HepG2 (cell line): ENCODE measurements at regions not wholly inside any gene's neighbourhood (a gene's known extent, or its start where the extent isn't known, plus 50 kb on each side); places are given as distances from the start of the nearest gene placed in this dataset.

Experiments used
- ARNT2 ChIP-seq: sonication (generic); formaldehyde crosslinking; IDR thresholded peaks from 2 replicates; pipeline ENCODE4 v1.8.0; 2022; ENCODE audit warnings: mild to moderate bottlenecking, low read depth, missing genetic modification reagents, moderate library complexity
- FOXK2 ChIP-seq: fragments of 450-650 bp; IDR thresholded peaks from 2 replicates; pipeline ENCODE4 v1.6.1; 2016
- FOXO1 ChIP-seq: sonication (generic); formaldehyde crosslinking; IDR thresholded peaks from 2 replicates; pipeline ENCODE4 v1.4.0; 2020; ENCODE audit warnings: missing genetic modification reagents
- FOXP1 ChIP-seq, 2 experiments: fragments of 450-650 bp in 1 of 2; IDR thresholded peaks; 2 replicates each; pipeline ENCODE4 v1.6.1; 2017 to 2018; ENCODE audit warnings: antibody characterized with exemption in 1 of 2
- GABPA ChIP-seq, 2 experiments: IDR thresholded peaks; 2 replicates each; pipeline ENCODE4 v1.6.1; 2011 to 2016; ENCODE audit warnings: low read depth in 2 of 2, low read length in 1 of 2, missing biosample characterization in 1 of 2, missing genetic modification characterization in 1 of 2
- KAT7 ChIP-seq: IDR thresholded peaks from 2 replicates; pipeline ENCODE4 v1.6.1; 2018; ENCODE audit warnings: borderline replicate concordance, missing compliant biosample characterization
- KMT2A ChIP-seq: sonication (generic); formaldehyde crosslinking; IDR thresholded peaks from 2 replicates; pipeline ENCODE4 v1.4.0; 2020; ENCODE audit warnings: missing genetic modification reagents
- ONECUT2 ChIP-seq: sonication (generic); formaldehyde crosslinking; IDR thresholded peaks from 2 replicates; pipeline ENCODE4 v1.4.0; 2020; ENCODE audit warnings: missing genetic modification reagents
- SNAI1 ChIP-seq: sonication (generic); formaldehyde crosslinking; IDR thresholded peaks from 2 replicates; pipeline ENCODE4 v1.5.0; 2020; ENCODE audit warnings: mild to moderate bottlenecking, missing genetic modification reagents, borderline replicate concordance
- SYNCRIP ChIP-seq: fragments of 200-400 bp; formaldehyde crosslinking; IDR thresholded peaks from 2 replicates; pipeline ENCODE4 v1.6.1; 2018; ENCODE audit warnings: mild to moderate bottlenecking, low read depth, low read length; ENCODE audit not compliant: insufficient read depth
- TBX3 ChIP-seq: fragments of 450-650 bp; IDR thresholded peaks from 2 replicates; pipeline ENCODE4 v1.6.1; 2017; ENCODE audit warnings: antibody characterized with exemption, mild to moderate bottlenecking, inconsistent platforms, borderline replicate concordance
- ZC3H13 ChIP-seq: sonication (generic); formaldehyde crosslinking; IDR thresholded peaks from 2 replicates; pipeline ENCODE4 v1.8.1; 2023; ENCODE audit warnings: mild to moderate bottlenecking, missing genetic modification reagents, moderate library complexity
- ZEB1 ChIP-seq: IDR thresholded peaks from 2 replicates; pipeline ENCODE4 v1.6.1; 2012; ENCODE audit warnings: mild to moderate bottlenecking, low read depth, inconsistent platforms; ENCODE audit not compliant: insufficient replicate concordance
- ZNF136 ChIP-seq: sonication (generic); formaldehyde crosslinking; IDR thresholded peaks from 2 replicates; pipeline ENCODE4 v1.8.1; 2022; ENCODE audit warnings: low read depth, mild to moderate bottlenecking, moderate library complexity, missing genetic modification reagents
- ZNF317 ChIP-seq: sonication (generic); formaldehyde crosslinking; IDR thresholded peaks from 2 replicates; pipeline ENCODE4 v1.5.0; 2020; ENCODE audit warnings: mild to moderate bottlenecking, missing genetic modification reagents
- ZNF512B ChIP-seq: sonication (generic); formaldehyde crosslinking; IDR thresholded peaks from 2 replicates; pipeline ENCODE4 v1.5.1; 2020; ENCODE audit warnings: missing genetic modification reagents, mild to moderate bottlenecking, borderline replicate concordance
- ZNF777 ChIP-seq: sonication (generic); formaldehyde crosslinking; IDR thresholded peaks from 2 replicates; pipeline ENCODE4 v1.4.0; 2020; ENCODE audit warnings: missing genetic modification reagents
- ZSCAN12 ChIP-seq: sonication (generic); formaldehyde crosslinking; IDR thresholded peaks from 2 replicates; pipeline ENCODE4 v1.9.0; 2021; ENCODE audit warnings: mild to moderate bottlenecking, missing genetic modification reagents
- TF ChIP-seq, protein P1 (sequence below): sonication (generic); formaldehyde crosslinking; conservative IDR thresholded peaks from 2 replicates; pipeline ENCODE4 v1.8.0; 2022; ENCODE audit warnings: mild to moderate bottlenecking, moderate library complexity, missing genetic modification reagents
- TF ChIP-seq, protein P2 (sequence below): sonication (generic); formaldehyde crosslinking; IDR thresholded peaks from 2 replicates; pipeline ENCODE4 v1.5.0; 2020; ENCODE audit warnings: missing genetic modification reagents
- TF ChIP-seq, protein P3 (sequence below): sonication (generic); formaldehyde crosslinking; conservative IDR thresholded peaks from 2 replicates; pipeline ENCODE4 v1.5.0; 2020; ENCODE audit warnings: missing genetic modification reagents

DNA sequence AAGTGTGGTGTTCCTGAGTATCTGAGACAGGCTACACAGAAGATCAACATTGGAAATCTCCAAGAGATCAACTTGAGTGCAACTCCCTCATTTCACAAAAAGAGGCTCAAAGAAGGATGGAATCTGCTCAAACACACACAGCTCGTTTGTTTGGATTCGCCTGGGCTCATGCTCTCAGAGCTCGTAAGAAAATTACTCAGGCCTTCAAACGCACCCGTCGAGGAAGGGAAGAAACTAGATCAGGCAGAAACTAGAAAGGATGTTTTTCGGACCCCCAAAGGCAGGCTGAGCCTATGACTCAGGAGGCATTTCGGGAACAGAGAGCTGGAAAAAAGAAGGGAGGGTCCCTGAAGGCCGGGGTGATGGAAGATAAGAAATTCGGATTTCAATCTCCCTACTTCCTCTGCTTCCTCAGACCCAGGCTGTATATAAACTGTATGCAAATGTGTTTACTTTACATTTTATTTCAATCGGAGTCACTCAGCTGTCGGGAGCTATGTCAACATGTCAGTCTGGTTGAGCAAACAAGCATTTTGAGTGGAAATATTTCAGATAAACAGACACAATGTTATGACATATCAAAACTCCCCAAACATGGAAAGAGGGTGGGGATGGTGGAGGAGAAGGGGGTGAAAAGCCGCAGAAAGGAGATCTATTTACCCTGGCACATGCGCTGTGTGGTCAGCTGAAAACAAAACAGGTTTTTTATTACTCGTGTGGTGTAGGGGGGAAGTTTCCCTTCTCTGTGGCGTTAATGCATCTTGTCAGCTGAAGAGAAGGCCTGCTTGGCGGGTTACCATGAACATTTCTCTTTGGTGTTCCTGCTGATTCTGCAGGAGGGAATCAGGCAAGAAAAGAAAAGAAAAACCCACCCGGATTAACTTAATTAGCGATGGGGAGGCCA lies 129.1 kb upstream of the TBX3 start (continued):
- no peak for TF ChIP-seq ZNF512B (CRISPR knock-in tag)
- TF ChIP-seq, protein P1, sequence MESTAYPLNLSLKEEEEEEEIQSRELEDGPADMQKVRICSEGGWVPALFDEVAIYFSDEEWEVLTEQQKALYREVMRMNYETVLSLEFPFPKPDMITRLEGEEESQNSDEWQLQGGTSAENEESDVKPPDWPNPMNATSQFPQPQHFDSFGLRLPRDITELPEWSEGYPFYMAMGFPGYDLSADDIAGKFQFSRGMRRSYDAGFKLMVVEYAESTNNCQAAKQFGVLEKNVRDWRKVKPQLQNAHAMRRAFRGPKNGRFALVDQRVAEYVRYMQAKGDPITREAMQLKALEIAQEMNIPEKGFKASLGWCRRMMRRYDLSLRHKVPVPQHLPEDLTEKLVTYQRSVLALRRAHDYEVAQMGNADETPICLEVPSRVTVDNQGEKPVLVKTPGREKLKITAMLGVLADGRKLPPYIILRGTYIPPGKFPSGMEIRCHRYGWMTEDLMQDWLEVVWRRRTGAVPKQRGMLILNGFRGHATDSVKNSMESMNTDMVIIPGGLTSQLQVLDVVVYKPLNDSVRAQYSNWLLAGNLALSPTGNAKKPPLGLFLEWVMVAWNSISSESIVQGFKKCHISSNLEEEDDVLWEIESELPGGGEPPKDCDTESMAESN (CRISPR knock-in tag) = no peak
- no peak for TF ChIP-seq SNAI1 (CRISPR knock-in tag)
- no peak for TF ChIP-seq ZSCAN12 (CRISPR knock-in tag)
- TF ChIP-seq ZEB1 = no peak
- TF ChIP-seq KAT7 = no peak
- no peak for TF ChIP-seq ONECUT2
- TF ChIP-seq ZNF317 (CRISPR knock-in tag) = no peak
- TF ChIP-seq TBX3 = peak; percentile 38; the same call in 1 of the 2 replicates
- TF ChIP-seq, protein P2, sequence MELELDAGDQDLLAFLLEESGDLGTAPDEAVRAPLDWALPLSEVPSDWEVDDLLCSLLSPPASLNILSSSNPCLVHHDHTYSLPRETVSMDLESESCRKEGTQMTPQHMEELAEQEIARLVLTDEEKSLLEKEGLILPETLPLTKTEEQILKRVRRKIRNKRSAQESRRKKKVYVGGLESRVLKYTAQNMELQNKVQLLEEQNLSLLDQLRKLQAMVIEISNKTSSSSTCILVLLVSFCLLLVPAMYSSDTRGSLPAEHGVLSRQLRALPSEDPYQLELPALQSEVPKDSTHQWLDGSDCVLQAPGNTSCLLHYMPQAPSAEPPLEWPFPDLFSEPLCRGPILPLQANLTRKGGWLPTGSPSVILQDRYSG (CRISPR knock-in tag) = no peak
- no peak for TF ChIP-seq ZC3H13 (CRISPR knock-in tag)
- no peak for TF ChIP-seq KMT2A
- no peak for TF ChIP-seq ZNF136 (CRISPR knock-in tag)
- TF ChIP-seq, protein P3, sequence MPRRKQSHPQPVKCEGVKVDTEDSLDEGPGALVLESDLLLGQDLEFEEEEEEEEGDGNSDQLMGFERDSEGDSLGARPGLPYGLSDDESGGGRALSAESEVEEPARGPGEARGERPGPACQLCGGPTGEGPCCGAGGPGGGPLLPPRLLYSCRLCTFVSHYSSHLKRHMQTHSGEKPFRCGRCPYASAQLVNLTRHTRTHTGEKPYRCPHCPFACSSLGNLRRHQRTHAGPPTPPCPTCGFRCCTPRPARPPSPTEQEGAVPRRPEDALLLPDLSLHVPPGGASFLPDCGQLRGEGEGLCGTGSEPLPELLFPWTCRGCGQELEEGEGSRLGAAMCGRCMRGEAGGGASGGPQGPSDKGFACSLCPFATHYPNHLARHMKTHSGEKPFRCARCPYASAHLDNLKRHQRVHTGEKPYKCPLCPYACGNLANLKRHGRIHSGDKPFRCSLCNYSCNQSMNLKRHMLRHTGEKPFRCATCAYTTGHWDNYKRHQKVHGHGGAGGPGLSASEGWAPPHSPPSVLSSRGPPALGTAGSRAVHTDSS = no peak
- peak; percentile 68 for TF ChIP-seq ZNF777 (CRISPR knock-in tag)
- no peak for TF ChIP-seq SYNCRIP
- no peak for TF ChIP-seq ARNT2 (CRISPR knock-in tag)
- TF ChIP-seq FOXO1 (CRISPR knock-in tag) = 0 out of 2 replicates have a peak, but pooled peaks have one; percentile 18
- peak; percentile 29; the same call in 1 of the 2 replicates for TF ChIP-seq FOXK2
- no peak for TF ChIP-seq GABPA (IDR thresholded peaks at IDR 0.05; ENCODE audit: low read depth, low read length)
- 0 out of 2 replicates have a peak, but pooled peaks have one; percentile 18 for TF ChIP-seq GABPA (CRISPR knock-in tag; IDR thresholded peaks at IDR 0.05; ENCODE audit: low read depth)
- TF ChIP-seq FOXP1 (IDR thresholded peaks at IDR 0.05) = peak; percentile 88
- TF ChIP-seq FOXP1 (CRISPR knock-in tag; IDR thresholded peaks at IDR 0.05) = peak; percentile 88
